ENCODE measurements at regions not wholly inside any gene's neighbourhood (a gene's known extent, or its start where the extent isn't known, plus 50 kb on each side); places are given as distances from the start of the nearest gene placed in this dataset.

DNA sequence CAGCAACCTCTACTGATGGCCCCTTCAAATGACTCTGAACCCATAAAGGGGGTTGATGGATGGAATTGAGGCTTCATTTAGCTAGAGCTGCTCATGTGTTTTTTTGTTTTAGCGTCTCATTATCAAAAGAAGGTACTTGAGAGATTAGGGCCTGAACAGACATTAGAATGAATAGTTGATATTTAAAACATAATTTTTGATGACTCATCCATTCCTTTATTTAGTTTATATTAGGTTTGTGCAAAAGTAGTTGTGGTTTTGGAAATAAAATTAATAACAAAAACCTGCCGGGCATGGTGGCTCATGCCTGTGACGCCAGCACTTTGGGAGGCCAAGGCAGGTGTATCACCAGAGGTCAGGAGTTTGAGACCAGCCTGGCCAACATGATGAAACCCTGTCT, 485.9 kb downstream of the PSAT1 start:
- TF ChIP-seq ZFX (IDR thresholded peaks at IDR 0.05; ENCODE audit: borderline replicate concordance): no peak
- TF ChIP-seq, protein P1, sequence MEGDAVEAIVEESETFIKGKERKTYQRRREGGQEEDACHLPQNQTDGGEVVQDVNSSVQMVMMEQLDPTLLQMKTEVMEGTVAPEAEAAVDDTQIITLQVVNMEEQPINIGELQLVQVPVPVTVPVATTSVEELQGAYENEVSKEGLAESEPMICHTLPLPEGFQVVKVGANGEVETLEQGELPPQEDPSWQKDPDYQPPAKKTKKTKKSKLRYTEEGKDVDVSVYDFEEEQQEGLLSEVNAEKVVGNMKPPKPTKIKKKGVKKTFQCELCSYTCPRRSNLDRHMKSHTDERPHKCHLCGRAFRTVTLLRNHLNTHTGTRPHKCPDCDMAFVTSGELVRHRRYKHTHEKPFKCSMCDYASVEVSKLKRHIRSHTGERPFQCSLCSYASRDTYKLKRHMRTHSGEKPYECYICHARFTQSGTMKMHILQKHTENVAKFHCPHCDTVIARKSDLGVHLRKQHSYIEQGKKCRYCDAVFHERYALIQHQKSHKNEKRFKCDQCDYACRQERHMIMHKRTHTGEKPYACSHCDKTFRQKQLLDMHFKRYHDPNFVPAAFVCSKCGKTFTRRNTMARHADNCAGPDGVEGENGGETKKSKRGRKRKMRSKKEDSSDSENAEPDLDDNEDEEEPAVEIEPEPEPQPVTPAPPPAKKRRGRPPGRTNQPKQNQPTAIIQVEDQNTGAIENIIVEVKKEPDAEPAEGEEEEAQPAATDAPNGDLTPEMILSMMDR (IDR thresholded peaks at IDR 0.05): no peak

Measured in 22Rv1 (cell line).